NCI-H446 treated with DMSO at 0.1 percent for 48 hours (cell line): ENCODE measurements at regions not wholly inside any gene's neighbourhood (a gene's known extent, or its start where the extent isn't known, plus 50 kb on each side); places are given as distances from the start of the nearest gene placed in this dataset.

ENCODE experiments used
- DNase-seq: peaks from one replicate; lab custom pipeline; 2025; lab: John Stamatoyannopoulos, UW

- DNase-seq: no peak
Measured at GRCh38 chr7:50209461-50210135, 94.9 kb upstream of the IKZF1 start.

- DNase-seq: no peak
Measured at GRCh38 chr7:50208378-50208982, 96.0 kb upstream of the IKZF1 start.

DNA sequence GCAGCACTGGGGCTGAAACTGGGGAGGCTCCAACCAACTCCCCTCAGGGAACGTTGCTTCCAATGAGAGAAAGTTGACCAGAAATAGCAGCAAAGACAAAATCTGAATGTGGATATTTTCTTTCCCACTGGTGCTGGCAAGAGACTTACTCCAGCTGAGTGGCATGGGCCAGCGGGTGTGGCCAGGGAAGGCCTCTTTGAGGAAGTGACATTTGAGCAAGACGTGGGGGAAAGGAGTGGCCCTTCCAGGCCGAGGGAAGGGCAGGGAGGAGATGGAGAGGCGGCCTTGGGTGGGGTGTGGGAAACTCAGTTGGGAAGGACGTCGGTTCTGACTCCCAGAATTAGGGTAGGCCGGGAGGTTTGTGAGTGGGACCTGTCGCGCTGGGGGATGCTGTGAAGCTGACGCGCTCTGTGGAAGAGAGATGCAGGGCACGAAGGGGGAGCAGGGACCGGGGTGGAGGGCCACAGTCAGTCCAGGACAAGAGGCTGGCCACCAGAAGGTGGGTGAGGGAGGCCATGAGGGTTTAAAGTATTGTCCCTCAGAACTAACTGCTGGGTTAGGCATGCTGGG is 96.7 kb upstream of the IKZF1 start:
- no peak for DNase-seq

DNA sequence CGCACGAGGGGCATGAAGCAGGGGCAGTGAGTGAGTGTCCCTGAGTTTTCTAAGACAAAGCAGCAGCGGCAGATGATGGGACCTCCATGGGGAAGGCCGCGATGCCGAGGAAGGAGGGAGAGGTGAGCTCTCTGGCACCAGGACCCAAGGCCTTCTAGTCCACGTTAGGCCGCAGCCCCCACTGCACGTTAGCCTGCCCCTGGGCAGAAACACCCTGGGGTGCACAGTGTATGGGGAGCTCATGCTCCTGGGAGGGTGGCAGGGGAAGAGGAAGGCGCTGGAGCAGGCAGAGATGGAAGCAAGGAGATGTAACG is 97.3 kb upstream of the IKZF1 start:
- no peak for DNase-seq

DNA sequence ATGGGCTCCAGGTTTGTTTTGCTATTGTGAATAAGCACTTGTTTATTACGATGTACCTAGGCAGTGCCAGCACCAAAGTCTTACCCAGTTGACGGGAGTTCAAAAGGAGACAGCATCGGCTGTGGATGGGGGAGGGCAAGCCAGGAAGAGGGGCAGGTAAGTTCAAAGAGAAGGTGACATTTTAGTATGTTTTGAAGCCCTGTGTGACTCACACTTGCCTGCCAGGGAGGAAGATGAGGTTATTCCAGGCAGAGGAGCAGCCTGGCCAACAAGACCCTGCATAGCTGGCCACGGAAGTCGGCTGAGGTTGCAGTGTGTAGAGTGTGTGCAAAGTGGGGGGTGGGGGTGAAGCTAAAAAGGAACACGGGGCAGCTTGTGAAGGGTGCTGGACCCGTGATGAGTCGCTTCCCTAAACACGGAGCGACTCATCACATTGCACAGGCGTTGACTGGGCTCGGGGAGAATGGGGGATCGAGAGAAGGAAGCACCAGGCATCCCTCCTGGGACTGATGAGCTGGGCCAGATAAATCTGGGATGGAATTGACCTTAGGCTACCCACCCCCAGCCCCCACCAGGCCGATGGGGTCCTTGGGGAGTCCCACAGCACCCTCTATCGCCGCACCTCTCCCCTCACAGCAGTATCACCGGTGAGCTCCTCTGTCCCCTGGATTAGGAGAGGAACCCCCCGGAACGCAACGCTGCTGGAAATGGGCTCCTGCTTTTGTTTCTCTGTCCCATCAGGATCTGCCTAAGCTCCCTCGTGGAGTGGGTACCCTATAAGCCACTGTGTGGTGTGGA is 97.9 kb upstream of the IKZF1 start:
- DNase-seq: no peak

- no peak for DNase-seq
Measured at GRCh38 chr7:50205011-50205410, 99.5 kb upstream of the IKZF1 start.

DNA sequence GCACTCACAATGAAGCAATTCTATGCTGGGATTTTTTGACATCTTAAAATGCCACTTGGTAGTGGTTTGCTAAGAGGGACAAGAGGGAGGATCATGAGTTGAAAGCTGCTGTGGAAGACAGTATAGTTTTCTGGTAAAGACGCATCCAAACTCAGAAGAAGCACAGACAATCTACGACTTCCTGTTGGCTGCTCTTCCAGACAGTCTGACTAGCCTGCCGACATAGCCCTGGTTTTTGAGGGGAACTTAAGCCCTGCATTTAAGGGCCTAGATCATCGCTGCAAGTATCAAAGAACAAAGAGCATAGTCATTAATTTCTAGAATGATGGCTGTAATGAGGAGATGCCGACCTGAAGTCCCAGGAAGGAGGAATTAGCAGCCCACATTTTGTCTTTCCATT is 99.9 kb upstream of the IKZF1 start:
- no peak for DNase-seq

DNA sequence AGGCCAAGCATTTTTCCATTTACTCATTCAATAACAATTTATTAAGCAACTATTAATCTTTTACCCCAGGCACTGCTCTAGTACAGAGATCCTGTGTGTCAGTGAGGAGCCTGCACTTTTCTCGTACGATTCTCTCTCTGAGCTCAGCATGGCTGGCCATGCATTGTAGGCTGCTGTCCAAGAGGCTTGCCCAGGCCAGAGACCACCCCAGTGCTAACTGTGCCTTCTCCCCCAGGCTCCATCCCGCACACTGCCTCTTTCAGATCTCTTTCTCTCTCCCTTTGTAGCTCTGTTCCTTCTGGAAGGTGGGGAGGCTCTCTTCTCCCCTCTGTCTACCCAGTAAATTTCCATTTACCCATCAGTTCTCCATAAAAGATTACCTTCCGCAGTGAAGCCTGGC is 101.0 kb upstream of the IKZF1 start:
- no peak for DNase-seq

DNA sequence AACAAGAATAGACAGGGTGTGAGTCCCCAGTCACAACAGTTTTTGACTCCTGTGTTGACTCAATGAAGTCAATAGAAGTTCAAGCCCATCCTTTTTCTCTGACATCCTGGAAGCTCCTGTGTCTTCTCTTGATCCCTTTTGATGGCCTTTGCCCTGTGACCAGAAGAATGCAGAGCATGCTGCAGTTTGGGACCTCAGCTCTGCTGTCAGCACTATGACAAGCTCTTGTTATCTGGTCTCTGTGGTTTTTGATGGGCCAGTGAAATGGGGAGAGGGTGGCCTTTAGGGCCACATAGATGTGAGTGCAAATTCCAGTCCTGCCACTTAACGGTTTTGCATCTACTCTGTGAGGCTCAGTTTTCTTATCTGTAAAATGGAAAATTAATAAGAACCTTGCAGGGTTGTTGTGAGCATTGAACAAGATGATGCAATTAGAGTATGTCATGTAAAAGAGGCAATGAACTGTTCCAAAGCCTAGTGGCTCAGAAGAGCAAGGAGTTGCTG is 102.4 kb upstream of the IKZF1 start:
- no peak for DNase-seq

GRCh38 chr7:50199824-50200223 is 104.7 kb upstream of the IKZF1 start:
- no peak for DNase-seq

DNA sequence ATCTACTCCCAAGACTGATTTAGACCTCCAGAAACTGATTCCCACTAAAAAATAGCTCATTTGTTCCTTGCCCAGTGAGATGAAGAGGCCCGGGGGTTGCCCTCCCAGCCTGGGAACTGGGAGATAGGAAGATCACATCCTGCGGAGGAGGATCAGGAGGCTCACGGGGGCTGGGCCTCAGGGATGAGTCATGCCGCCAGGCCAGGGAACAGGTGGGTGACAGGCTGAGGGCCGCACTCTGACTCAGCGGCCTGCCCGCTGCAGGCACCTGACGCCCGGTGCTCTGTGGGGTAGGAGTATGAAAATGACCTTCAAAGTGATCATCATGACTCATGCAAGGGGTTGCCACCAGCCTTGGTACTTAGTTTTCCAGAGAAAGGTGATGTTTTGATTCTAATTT is 104.5 kb upstream of the ZPBP start:
- DNase-seq: no peak

DNA sequence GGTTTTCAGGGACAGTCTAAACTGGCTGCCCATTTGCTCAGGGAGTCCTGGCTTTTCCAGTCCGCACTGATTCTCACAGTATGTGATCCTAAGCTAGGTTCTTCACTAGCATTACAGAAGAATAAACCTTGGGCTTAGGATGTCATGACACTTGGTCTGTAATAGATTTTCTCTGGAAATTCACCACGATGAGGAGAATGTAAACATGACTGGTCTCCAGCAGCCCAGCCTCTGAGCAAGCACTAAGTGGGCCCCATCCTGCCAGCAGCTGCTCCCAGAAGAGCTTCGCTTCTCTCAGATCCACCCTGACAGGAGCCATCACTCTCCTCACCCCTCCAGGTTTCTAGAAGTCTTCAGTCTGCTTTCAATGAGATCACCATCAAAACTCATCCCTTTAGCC is 103.7 kb upstream of the ZPBP start:
- no peak for DNase-seq

DNA sequence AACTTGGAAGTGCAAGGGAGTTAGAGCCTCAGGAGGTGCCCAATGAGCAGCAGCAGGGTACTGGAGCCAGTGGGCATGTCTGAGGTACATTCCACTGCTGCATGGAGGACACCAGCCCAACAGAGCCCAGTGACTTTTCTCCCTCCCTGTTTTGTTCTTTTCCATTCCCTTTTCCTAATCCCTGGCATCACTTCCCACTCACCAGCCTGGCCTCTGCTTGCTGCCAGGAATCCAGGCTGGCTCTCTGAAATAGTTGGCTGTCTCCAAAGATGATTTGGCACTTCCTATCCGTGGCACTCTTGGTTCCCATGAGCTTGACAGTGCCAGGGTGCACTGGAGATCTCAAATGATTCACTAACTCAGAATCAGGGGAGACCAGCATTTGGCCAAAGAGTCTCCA is 97.7 kb upstream of the ZPBP start:
- peak; percentile 66 for DNase-seq

DNA sequence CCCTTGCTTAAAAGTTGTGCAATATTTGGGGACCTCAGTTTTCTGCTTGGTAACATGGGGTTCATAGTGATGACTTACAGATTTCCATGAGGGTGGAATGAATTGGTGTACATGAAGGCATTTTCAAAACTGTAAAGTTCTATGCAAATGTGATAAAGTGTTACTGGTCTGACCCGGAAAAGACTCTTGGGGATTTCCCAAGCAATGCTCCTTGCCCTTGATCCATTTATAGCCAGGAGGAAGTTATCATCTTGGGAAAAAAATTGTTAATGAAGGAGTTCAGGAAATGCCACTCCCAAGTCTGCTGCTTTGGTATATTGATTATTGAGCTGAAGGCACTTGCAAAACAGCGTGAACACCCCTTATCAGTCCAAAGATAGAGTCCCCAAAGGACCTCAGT is 96.3 kb upstream of the ZPBP start:
- DNase-seq: no peak

DNA sequence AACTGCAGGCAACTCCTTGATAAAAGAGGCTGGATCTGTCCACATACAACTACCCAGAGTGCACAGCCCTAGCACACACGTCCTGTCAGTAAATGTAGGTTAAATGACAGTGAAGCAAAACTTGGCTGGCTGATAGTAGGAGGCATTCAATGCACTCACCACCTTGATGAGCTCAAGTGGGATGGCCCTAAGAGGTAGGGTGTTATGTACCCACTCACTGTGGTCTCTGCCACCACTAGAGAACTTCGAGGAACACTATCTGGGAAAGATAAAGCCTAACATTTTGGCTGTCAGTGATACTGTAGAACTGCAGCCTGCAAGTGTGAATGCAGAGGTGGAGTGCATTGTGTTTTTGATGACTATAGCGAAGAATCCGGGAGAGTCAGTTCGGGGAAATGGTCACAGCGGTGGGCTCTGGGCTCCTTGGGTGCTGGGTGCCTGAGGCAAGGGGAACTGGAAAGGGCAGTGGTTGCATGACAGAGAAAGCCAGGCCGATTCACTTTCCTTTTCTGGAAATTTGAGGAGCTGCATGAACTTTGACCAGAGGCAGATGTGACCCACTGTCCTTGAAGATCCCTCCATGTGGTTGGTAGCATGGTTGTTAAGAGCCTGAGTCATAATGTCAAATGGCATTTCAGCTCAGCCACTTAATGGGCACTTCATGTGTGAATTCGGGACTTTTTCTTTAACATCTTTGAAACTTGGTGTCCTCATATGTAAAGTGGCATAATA is 93.1 kb upstream of the ZPBP start:
- no peak for DNase-seq

DNA sequence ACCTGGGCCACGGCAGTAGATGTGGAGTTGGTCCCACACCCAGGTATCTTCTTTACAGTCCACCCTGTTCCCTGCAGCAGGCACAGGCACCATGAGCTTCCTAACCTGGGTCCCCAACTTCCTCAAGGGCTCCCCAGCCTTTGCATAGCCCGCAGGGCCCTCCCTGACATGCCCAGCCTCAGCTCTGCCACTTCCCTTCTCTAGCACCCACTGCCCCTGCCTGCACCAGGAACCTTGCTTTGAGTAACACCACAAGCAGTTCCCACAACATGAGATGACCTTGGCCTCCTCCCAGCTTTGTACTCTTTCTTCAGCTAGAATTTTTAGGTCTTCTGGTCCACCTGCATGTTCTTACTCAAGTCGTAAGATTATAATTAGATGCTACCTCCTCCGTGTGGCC is 92.2 kb upstream of the ZPBP start:
- no peak for DNase-seq

- no peak for DNase-seq
Measured at GRCh38 chr7:50184271-50184990, 91.4 kb upstream of the ZPBP start.

DNA sequence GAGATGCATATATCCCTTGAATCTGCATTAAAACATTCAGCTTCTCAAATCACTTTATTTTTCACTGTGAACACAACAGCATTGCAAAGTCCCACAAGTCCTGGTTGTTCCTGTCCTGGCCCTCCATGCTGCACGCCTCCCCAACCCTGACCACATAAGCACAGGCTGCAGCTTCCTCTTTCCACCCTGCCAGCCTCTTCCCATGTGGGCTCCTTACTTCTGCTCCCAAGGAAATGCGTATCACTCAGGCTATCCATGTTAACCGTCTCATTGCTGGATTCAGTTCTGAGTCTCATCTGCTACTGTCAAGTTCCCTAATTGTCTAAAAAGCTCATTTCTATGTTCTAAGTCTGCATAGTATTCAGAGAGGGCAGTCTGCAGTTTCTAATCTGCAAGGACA is 89.7 kb upstream of the ZPBP start:
- no peak for DNase-seq

DNA sequence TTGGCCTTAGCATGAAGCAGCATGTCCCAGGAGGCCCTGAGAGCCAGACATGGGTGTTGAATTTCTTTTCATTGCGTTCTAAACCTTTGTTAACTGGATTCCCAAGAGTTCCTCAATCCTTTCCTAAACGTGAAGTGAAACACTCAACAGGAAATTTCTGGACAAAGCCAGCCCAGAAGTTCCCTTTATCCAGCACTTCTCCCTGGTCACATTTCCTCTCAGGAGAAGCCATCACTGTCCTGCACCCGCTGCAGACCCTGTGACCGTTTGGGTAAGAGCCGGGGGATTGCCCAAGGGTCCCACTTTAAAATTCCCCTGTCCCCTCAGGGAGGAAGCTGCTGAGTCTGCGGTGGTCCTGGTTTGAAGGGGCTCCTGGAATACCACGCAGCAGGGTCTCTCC is 88.0 kb upstream of the ZPBP start:
- no peak for DNase-seq

GRCh38 chr7:50178166-50178565 is 85.1 kb upstream of the ZPBP start:
- DNase-seq: no peak

DNA sequence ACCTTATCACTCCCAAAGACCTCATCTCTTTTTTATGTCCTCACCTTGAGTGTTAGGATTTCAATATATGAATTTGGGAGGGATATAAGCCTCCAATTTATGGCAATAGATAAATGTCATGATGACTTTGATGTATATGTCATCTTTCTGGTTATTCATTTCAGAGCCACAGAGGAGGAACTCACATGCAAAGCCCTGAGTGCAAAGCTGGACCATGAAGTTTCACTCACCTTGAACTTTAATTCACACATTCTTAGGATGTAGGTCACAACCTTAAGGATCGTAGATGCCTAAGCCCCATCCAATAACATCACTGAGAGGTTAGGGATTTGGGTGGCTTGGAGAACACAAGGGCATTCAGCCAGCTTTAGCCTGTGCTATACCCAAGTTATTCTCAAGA is 81.9 kb upstream of the ZPBP start:
- no peak for DNase-seq
